HEK293T (cell line): ENCODE measurements at regions not wholly inside any gene's neighbourhood (a gene's known extent, or its start where the extent isn't known, plus 50 kb on each side); places are given as distances from the start of the nearest gene placed in this dataset.

Source experiments
- ARNT ChIP-seq: fragments of 450-650 bp; IDR thresholded peaks from 2 replicates; pipeline ENCODE4 v1.6.1; 2017; ENCODE audit warnings: mild to moderate bottlenecking
- BHLHE40 ChIP-seq: fragments of 450-650 bp; IDR thresholded peaks from 2 replicates; pipeline ENCODE4 v1.6.1; 2016; ENCODE audit warnings: mild to moderate bottlenecking, moderate library complexity, borderline replicate concordance
- ELF4 ChIP-seq: fragments of 450-650 bp; IDR thresholded peaks from 2 replicates; pipeline ENCODE4 v1.6.1; 2017; ENCODE audit warnings: antibody characterized with exemption
- FOXA1 ChIP-seq: fragments of 450-650 bp; IDR thresholded peaks from 2 replicates; pipeline ENCODE4 v1.6.1; 2016; ENCODE audit warnings: mild to moderate bottlenecking
- FOXK2 ChIP-seq: fragments of 450-650 bp; IDR thresholded peaks from 2 replicates; pipeline ENCODE4 v1.6.1; 2016; ENCODE audit warnings: mild to moderate bottlenecking
- FOXM1 ChIP-seq: fragments of 450-650 bp; IDR thresholded peaks from 2 replicates; pipeline ENCODE4 v1.6.1; 2017; ENCODE audit warnings: mild to moderate bottlenecking, borderline replicate concordance
- HDGF ChIP-seq: fragments of 450-650 bp; IDR thresholded peaks from 2 replicates; pipeline ENCODE4 v1.6.1; 2017; ENCODE audit warnings: antibody characterized with exemption, borderline replicate concordance
- LEF1 ChIP-seq: fragments of 450-650 bp; IDR thresholded peaks from 2 replicates; pipeline ENCODE4 v1.6.1; 2017; ENCODE audit warnings: mild to moderate bottlenecking, borderline replicate concordance
- NFRKB ChIP-seq: fragments of 450-650 bp; IDR thresholded peaks from 2 replicates; pipeline ENCODE4 v1.6.1; 2016; ENCODE audit warnings: mild to moderate bottlenecking, moderate library complexity
- SP1 ChIP-seq: fragments of 450-650 bp; IDR thresholded peaks from 2 replicates; pipeline ENCODE4 v1.6.1; 2017
- SUZ12 ChIP-seq: fragments of 450-650 bp; IDR thresholded peaks from 2 replicates; pipeline ENCODE4 v1.6.1; 2016; ENCODE audit warnings: mild to moderate bottlenecking
- TARDBP ChIP-seq: fragments of 450-650 bp; IDR thresholded peaks from 2 replicates; pipeline ENCODE4 v1.6.1; 2016
- TF ChIP-seq, protein P1 (sequence below): fragments of 450-650 bp; IDR thresholded peaks from 2 replicates; pipeline ENCODE4 v1.6.1; 2016

DNA sequence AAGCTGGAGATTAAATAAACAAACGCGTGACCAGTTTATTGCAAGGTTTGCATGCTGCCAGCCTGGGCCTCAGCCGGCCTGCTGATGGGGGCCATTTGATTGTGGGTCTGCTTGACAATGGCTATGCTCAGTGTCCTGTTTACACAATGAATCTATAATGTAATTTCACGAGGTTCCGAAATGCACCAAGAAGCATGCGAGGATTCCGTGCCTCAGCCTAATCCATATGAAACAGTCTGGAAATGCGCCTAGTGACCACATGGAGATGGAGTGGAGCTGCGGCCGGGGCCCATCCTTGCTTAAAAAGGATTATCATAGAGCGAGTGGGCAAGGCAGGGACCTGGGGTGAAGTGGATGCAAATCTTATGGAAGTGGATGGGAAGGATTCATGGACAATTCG lies 382.4 kb downstream of the CDK5RAP2 start:
- TF ChIP-seq BHLHE40: no peak
- TF ChIP-seq SP1: no peak
- no peak for TF ChIP-seq FOXM1
- TF ChIP-seq ARNT: no peak
- TF ChIP-seq FOXA1: no peak
- no peak for TF ChIP-seq FOXK2
- no peak for TF ChIP-seq SUZ12
- TF ChIP-seq, protein P1, sequence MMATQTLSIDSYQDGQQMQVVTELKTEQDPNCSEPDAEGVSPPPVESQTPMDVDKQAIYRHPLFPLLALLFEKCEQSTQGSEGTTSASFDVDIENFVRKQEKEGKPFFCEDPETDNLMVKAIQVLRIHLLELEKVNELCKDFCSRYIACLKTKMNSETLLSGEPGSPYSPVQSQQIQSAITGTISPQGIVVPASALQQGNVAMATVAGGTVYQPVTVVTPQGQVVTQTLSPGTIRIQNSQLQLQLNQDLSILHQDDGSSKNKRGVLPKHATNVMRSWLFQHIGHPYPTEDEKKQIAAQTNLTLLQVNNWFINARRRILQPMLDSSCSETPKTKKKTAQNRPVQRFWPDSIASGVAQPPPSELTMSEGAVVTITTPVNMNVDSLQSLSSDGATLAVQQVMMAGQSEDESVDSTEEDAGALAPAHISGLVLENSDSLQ: no peak
- no peak for TF ChIP-seq ELF4
- TF ChIP-seq TARDBP: no peak
- no peak for TF ChIP-seq LEF1
- TF ChIP-seq NFRKB: no peak
- TF ChIP-seq HDGF: no peak
